HG02840 (cell line): ENCODE measurements at regions not wholly inside any gene's neighbourhood (a gene's known extent, or its start where the extent isn't known, plus 50 kb on each side); places are given as distances from the start of the nearest gene placed in this dataset.
"Not testable (repeated sequence)": the region's sequence is repeated elsewhere in the genome, so short reads cannot be mapped to it uniquely, and the experiment has no call there.

Source experiments
- ATAC-seq: cut with Tn5 transposase; IDR thresholded peaks from one replicate; pipeline ENCODE4 v1.9.1; 2021; ENCODE audit warnings: mild to moderate bottlenecking, moderate library complexity, moderate number of reproducible peaks; ENCODE audit not compliant: unreplicated experiment, low FRiP score

DNA sequence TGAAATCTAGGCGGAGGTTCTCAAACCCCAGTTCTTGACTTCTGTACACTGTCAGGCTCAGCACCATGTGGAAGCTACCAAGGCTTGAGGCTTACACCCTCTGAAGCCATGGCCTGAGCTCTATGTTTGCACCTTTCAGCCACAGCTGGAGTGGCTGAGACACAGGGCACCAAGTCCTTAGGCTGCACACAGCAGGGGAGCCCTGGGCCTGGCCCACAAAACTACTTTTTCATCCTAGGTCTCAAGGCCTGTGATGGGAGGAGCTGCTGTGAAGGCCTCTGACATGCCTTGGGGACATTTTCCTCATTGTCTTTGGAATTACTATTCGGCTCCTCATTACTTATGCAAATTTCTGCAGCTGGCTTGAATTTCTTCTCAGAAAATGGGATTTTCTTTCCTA is 503.2 kb upstream of the PCDH20 start:
- ATAC-seq = no peak

- ATAC-seq = no peak
Observed at GRCh38 chr13:61916483-61916882, 500.8 kb upstream of the PCDH20 start.

DNA sequence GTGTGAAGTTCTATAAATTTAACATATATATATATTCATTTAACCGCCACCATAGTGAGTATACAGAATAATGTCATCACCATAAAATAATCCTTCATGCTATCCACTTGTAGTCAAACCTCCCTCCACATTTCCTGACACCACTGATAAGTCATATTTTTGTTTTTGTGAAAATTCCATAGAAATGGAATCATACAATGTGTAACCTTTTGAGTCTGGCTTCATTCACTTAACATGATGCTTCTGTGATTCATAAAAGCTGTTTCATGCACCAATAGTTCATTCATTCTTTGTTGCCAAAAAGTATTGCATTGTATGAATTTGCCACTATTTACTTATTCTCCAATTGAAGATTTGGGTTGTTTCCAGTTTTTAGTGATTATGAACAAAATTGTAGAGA is 497.5 kb upstream of the PCDH20 start:
- no peak for ATAC-seq

GRCh38 chr13:61908906-61909615 is 493.4 kb upstream of the PCDH20 start:
- no peak for ATAC-seq

- no peak for ATAC-seq
Observed at GRCh38 chr13:61905054-61905453, 489.4 kb upstream of the PCDH20 start.

DNA sequence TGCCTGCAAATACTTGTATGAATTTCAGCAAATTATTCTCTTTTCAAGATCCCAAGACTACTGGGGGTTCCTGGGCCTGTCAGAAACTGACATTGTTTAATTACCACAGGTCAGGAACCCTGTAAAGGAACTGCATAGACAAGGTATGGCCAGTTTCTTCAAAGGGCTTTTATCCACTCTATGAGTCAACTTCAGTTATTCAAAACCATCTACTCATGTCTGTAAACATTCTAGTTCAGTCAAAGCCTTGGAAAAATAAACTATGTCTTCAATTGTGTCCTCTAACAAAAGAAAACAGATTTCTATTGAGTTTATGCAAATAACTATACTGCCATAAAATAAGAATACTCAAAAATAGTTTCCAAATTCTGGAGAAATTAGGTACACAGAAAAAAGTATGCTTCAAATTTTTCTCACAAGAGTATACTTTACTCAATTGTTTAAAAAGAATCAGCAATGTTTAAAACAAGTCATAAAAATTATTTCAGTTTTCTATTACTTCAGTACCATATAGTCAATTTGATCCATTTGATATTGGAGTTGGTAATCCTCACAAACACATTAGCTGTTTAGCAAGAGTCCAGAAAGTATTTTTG is 486.4 kb upstream of the PCDH20 start:
- ATAC-seq = no peak

- ATAC-seq = no peak
Observed at GRCh38 chr13:61900033-61900432, 484.4 kb upstream of the PCDH20 start.

- no peak for ATAC-seq
Observed at GRCh38 chr13:61898207-61898606, 482.6 kb upstream of the PCDH20 start.

DNA sequence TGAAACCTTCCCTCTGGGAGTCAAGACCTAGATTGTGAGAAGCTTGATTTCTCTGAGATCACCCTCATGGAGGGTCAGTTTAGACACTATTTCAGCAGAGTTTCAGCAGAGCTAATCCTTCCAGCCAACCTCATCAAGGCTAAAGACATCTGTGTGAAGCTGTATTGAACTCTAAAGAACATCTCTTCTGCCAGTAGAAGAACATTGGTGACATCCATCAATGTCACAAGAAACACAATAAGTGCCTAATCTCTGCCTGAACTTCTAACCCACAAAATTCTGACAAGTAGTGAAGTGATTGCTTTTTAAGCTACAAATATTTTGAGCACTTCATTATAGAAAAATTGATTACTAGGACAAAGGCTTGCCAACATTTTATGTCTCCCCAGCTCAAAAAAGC is 475.8 kb upstream of the PCDH20 start:
- no peak for ATAC-seq

DNA sequence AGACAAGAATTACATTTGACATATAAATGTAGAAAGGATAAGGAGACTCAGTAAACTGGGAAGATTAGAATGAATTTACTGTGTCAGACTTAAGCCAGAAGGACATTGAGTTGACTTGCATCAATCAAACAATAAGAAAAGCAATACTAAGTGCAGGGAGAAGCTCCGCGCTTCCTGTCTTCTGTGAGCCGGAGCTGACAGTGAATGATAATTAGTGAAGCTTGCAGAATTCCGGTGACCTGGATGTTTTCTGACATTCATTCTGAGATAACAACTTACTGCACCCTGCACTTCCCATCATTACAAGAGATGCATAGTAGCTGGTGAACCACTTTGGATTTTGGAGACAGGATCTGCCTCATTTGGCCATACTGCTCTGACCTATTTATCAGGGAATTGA is 469.2 kb upstream of the PCDH20 start:
- ATAC-seq = no peak

DNA sequence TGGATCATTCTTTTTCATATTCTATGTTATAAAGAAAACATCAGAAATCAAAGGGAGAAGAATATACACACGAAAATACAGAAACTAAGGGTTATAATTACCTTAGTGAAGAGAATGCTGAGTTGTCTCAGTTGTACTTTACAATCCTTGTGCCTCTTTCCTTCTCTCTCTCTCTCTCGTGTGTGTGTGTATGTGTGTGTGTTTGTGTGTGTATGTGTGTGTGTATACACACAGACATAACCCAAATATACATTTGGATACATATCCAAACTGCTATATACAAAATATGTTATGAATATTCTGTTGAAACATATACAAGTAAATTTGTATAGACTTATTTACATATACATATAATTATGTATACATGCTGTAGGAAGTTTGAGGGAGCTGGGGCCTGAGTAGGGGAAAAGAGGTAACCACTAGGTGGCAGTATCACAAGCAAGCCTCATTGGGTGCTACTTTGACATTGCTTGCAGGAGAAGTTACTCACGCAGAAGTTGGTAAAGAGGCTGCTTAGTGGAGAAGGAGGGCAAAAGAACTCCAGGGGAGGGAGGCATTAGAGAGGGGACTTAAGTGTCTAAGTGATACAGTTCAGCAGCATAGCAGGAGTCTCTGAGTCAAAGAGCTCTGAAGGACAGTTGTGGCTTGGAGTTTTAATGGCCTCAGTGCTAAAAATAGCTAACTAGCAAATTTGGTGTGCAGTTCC is 465.1 kb upstream of the PCDH20 start:
- ATAC-seq = no peak

- ATAC-seq = not testable (repeated sequence)
Observed at GRCh38 chr13:61878565-61878964, 462.9 kb upstream of the PCDH20 start.

- no peak for ATAC-seq
Observed at GRCh38 chr13:61874970-61875579, 459.4 kb upstream of the PCDH20 start.

DNA sequence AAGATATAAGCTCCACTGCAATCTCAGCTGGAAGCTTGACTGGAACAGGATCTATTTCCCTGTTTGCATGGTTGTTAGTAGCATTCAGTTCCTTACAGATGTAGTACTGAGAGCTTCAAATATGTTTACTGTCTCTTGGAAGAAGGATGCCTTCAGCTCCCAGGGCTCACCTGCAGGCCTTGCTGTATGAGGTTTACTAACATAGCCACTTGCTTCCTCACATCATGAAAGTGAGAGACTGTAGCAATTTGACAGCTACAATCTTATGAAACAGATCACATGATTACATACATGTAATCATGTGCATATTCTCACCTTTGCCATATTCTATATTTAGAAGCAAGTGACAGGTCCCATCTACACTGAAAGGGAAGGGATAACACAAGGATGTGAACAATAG is 458.1 kb upstream of the PCDH20 start:
- ATAC-seq = no peak

GRCh38 chr13:61857198-61857597 is 441.5 kb upstream of the PCDH20 start:
- no peak for ATAC-seq

GRCh38 chr13:61852116-61852619 is 436.5 kb upstream of the PCDH20 start:
- ATAC-seq = no peak

GRCh38 chr13:61850794-61851193 is 435.1 kb upstream of the PCDH20 start:
- no peak for ATAC-seq

GRCh38 chr13:61838568-61838967 is 422.9 kb upstream of the PCDH20 start:
- no peak for ATAC-seq

DNA sequence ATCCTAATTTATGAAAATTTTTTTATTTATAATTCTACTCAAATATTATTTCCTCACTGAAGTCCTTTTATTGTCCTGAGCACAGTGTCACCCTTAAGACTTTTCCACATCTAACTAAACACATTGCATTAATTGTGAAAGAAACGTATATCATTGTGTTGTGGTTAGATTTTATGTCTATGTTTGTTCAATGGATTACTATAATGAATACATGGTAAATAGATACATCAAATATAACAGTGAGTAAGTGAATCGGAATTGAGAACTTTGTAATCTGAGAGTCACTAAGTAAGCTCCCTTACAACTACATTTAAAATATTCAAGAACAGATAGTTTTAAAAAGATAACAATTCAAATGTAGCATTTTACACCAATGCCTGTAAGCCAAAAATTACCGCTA is 417.6 kb upstream of the PCDH20 start:
- no peak for ATAC-seq

DNA sequence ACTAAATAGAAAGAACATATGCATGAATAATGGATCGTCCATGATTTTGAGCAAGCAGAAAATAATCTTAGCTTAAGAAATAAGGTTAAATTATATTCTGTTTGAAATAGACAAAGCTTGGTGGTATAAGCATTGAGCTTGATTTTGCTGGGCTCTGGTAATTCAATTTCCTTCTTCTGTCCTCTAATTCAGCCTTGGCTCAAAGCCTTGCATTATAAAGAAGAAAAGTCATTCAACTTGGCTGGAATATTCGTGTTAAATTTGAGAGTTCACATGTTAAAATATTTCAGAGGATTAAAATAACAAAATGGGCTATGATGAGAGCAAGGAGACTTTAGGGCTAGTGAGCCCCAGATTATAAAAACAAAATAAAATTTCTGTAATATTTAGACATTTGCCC is 415.4 kb upstream of the PCDH20 start:
- no peak for ATAC-seq

GRCh38 chr13:61830475-61830874 is 414.8 kb upstream of the PCDH20 start:
- ATAC-seq = no peak
